Right atrium auricular region (tissue), 2 donors: ENCODE measurements at regions not wholly inside any gene's neighbourhood (a gene's known extent, or its start where the extent isn't known, plus 50 kb on each side); places are given as distances from the start of the nearest gene placed in this dataset.
A peak's percentile ranks its signal among the peaks of the same experiment; 100 is the strongest.
"Not testable (repeated sequence)": the region's sequence is repeated elsewhere in the genome, so short reads cannot be mapped to it uniquely, and the experiment has no call there.

Experiments
- DNase-seq: peaks from one replicate; pipeline ENCODE4 v3.0.0-alpha.2; 2019; ENCODE audit warnings: low spot score
- H3K27ac ChIP-seq, 2 donors: fragments of 200-600 bp; sonication (generic); 1 replicate in 1 of 2; 2 replicates in 1 of 2; pipeline ENCODE4 v1.5.1; 2016 to 2019
- H3K27me3 ChIP-seq, 2 donors: fragments of 200-600 bp; sonication (generic); one replicate each; pipeline versions ENCODE4 v1.5.1 to v1.6.0; 2017 to 2019
- H3K36me3 ChIP-seq: fragments of 200-600 bp; sonication (generic); one replicate; pipeline ENCODE4 v1.5.1; 2016
- H3K4me1 ChIP-seq, 2 donors: fragments of 200-600 bp; sonication (generic); one replicate each; pipeline versions ENCODE4 v1.5.1 to v1.6.0; 2017 to 2019
- H3K4me3 ChIP-seq, 2 donors: fragments of 200-600 bp; sonication (generic); 1 replicate in 1 of 2; 2 replicates in 1 of 2; pipeline ENCODE4 v1.5.1; 2017 to 2019; ENCODE audit warnings: mild to moderate bottlenecking in 1 of 2, moderate library complexity in 1 of 2
- H3K9me3 ChIP-seq, 2 donors: fragments of 200-600 bp; sonication (generic); one replicate each; pipeline ENCODE4 v1.5.1; 2019
- CTCF ChIP-seq, 2 donors: fragments of 200-600 bp; sonication (generic); IDR thresholded peaks; one replicate each; pipeline ENCODE4 v1.5.1; 2019; ENCODE audit warnings: antibody characterized with exemption in 2 of 2

- no peaks in the 10 kb centered on the region for H3K9me3 ChIP-seq
- no peaks in the 10 kb centered on the region for H3K27me3 ChIP-seq
- no peak for TF ChIP-seq CTCF (IDR thresholded peaks at IDR 0.05)
- peaks cover 0 to 16% of the 10 kb centered on the region in 2 donors for H3K4me1 ChIP-seq
- H3K36me3 ChIP-seq, result no peaks in the 10 kb centered on the region
- H3K27ac ChIP-seq, result no peak overlapping the region
- no peak for DNase-seq
- H3K4me3 ChIP-seq, result no peak overlapping the region
Observed at GRCh38 chr12:75947156-75947723, 84.3 kb downstream of the PHLDA1 start.

GRCh38 chr12:75945581-75945980, 86.0 kb downstream of the PHLDA1 start:
- Histone ChIP-seq H3K4me3 (no peak overlapping the region), H3K27me3 (no peaks in the 10 kb centered on the region), H3K4me1 (peaks cover 0 to 12% of the 10 kb centered on the region in 2 donors), H3K9me3 (no peaks in the 10 kb centered on the region), H3K27ac (no peak overlapping the region), H3K36me3 (no peaks in the 10 kb centered on the region)
- no peak for TF ChIP-seq CTCF (IDR thresholded peaks at IDR 0.05)
- no peak for DNase-seq

GRCh38 chr12:75944905-75945432, 86.6 kb downstream of the PHLDA1 start:
- peaks cover 0 to 12% of the 10 kb centered on the region in 2 donors for H3K4me1 ChIP-seq
- no peaks in the 10 kb centered on the region for H3K27me3 ChIP-seq
- H3K36me3 ChIP-seq, result no peaks in the 10 kb centered on the region
- no peak overlapping the region for H3K27ac ChIP-seq
- no peaks in the 10 kb centered on the region for H3K9me3 ChIP-seq
- DNase-seq, result no peak
- TF ChIP-seq CTCF (IDR thresholded peaks at IDR 0.05), result no peak
- H3K4me3 ChIP-seq, result no peak overlapping the region

GRCh38 chr12:75944097-75944904, 87.3 kb downstream of the PHLDA1 start:
- H3K36me3 ChIP-seq, result no peaks in the 10 kb centered on the region
- H3K27ac ChIP-seq, result peak overlapping the region in 1 of 2 donors; percentile 43
- no peak overlapping the region for H3K4me3 ChIP-seq

GRCh38 chr12:75943730-75944096, 87.9 kb downstream of the PHLDA1 start:
- H3K4me1 ChIP-seq, result peaks cover 0 to 12% of the 10 kb centered on the region in 2 donors
- no peak for TF ChIP-seq CTCF (IDR thresholded peaks at IDR 0.05)
- peak overlapping the region in 1 of 2 donors; percentile 43 for H3K27ac ChIP-seq
- H3K27me3 ChIP-seq, result no peaks in the 10 kb centered on the region
- H3K4me3 ChIP-seq, result no peak overlapping the region
- no peaks in the 10 kb centered on the region for H3K36me3 ChIP-seq
- no peak for DNase-seq
- H3K9me3 ChIP-seq, result no peaks in the 10 kb centered on the region

More at GRCh38 chr12:75944097-75944904, 87.3 kb downstream of the PHLDA1 start:
- H3K9me3 ChIP-seq, result no peaks in the 10 kb centered on the region
- no peak for TF ChIP-seq CTCF (IDR thresholded peaks at IDR 0.05)
- no peak for DNase-seq
- no peaks in the 10 kb centered on the region for H3K27me3 ChIP-seq
- peaks cover 0 to 12% of the 10 kb centered on the region in 2 donors for H3K4me1 ChIP-seq

GRCh38 chr12:75941661-75942060, 89.9 kb downstream of the PHLDA1 start:
- H3K4me1 ChIP-seq, result peaks cover 0 to 12% of the 10 kb centered on the region in 2 donors
- H3K36me3 ChIP-seq, DNase-seq, H3K27ac ChIP-seq, H3K9me3 ChIP-seq, H3K27me3 ChIP-seq, H3K4me3 ChIP-seq: not testable (repeated sequence)
